Caki2 (cell line): ENCODE measurements at regions not wholly inside any gene's neighbourhood (a gene's known extent, or its start where the extent isn't known, plus 50 kb on each side); places are given as distances from the start of the nearest gene placed in this dataset.
"Not testable (repeated sequence)": the region's sequence is repeated elsewhere in the genome, so short reads cannot be mapped to it uniquely, and the experiment has no call there.

ENCODE experiments used
- DNase-seq: peaks from one replicate; pipeline ENCODE4 v3.0.0-alpha.2; 2015; ENCODE audit warnings: low read depth
- in situ Hi-C: cut with HindIII; loops from 2 replicates; pipeline ENCODE4 v1.10.0; 2016; ENCODE audit warnings: low sequenced_read_pairs, low pct_unique_long_range_greater_than_20kb, mixed read lengths

- DNase-seq, in situ Hi-C loops: not testable (repeated sequence)
Observed at GRCh38 chr2:117383997-117384396, 430.5 kb upstream of the DDX18 start.

GRCh38 chr2:117396161-117396560, 418.3 kb upstream of the DDX18 start:
- in situ Hi-C loops = no loop called here
- DNase-seq = no peak

- in situ Hi-C loops = no loop called here
- DNase-seq = no peak
Observed at GRCh38 chr2:117401582-117401981, 412.9 kb upstream of the DDX18 start.

- DNase-seq = no peak
- in situ Hi-C loops = no loop called here
Observed at GRCh38 chr2:117406443-117406842, 408.0 kb upstream of the DDX18 start.

- DNase-seq = no peak
- in situ Hi-C loops = no loop called here
Observed at GRCh38 chr2:117407746-117408145, 406.7 kb upstream of the DDX18 start.

GRCh38 chr2:117409443-117409842, 405.0 kb upstream of the DDX18 start:
- DNase-seq = no peak
- in situ Hi-C loops = no loop called here

GRCh38 chr2:117411983-117412382, 402.5 kb upstream of the DDX18 start:
- DNase-seq = peak; percentile 3

GRCh38 chr2:117432746-117433145, 381.7 kb upstream of the DDX18 start:
- in situ Hi-C loops = no loop called here
- no peak for DNase-seq

More at GRCh38 chr2:117411983-117412382, 402.5 kb upstream of the DDX18 start:
- in situ Hi-C loops = no loop called here

- DNase-seq = no peak
- in situ Hi-C loops = no loop called here
Observed at GRCh38 chr2:117436697-117437096, 377.8 kb upstream of the DDX18 start.

GRCh38 chr2:117470311-117471095, 344.0 kb upstream of the DDX18 start:
- in situ Hi-C loops = no loop called here
- peak; percentile 25 for DNase-seq

GRCh38 chr2:117481608-117482007, 332.9 kb upstream of the DDX18 start:
- no peak for DNase-seq
- in situ Hi-C loops = no loop called here

GRCh38 chr2:117485588-117485987, 328.9 kb upstream of the DDX18 start:
- DNase-seq = no peak
- in situ Hi-C loops = no loop called here

GRCh38 chr2:117486081-117486480, 328.4 kb upstream of the DDX18 start:
- in situ Hi-C loops = no loop called here
- no peak for DNase-seq

GRCh38 chr2:117492209-117492851, 322.2 kb upstream of the DDX18 start:
- no peak for DNase-seq
- in situ Hi-C loops = no loop called here

GRCh38 chr2:117500721-117501120, 313.8 kb upstream of the DDX18 start:
- in situ Hi-C loops = no loop called here
- no peak for DNase-seq

GRCh38 chr2:117502121-117502520, 312.4 kb upstream of the DDX18 start:
- in situ Hi-C loops = no loop called here
- no peak for DNase-seq

GRCh38 chr2:117512307-117512706, 302.2 kb upstream of the DDX18 start:
- DNase-seq = no peak
- in situ Hi-C loops = no loop called here

GRCh38 chr2:117514371-117514770, 300.1 kb upstream of the DDX18 start:
- in situ Hi-C loops = no loop called here
- DNase-seq = no peak

GRCh38 chr2:117519238-117519637, 295.3 kb upstream of the DDX18 start:
- in situ Hi-C loops = no loop called here
- DNase-seq = no peak

GRCh38 chr2:117519721-117520120, 294.8 kb upstream of the DDX18 start:
- in situ Hi-C loops = no loop called here
- no peak for DNase-seq
